ENCODE measurements at regions not wholly inside any gene's neighbourhood (a gene's known extent, or its start where the extent isn't known, plus 50 kb on each side); places are given as distances from the start of the nearest gene placed in this dataset.
A peak's percentile ranks its signal among the peaks of the same experiment; 100 is the strongest.
"Not testable (repeated sequence)": the region's sequence is repeated elsewhere in the genome, so short reads cannot be mapped to it uniquely, and the experiment has no call there.

- Histone ChIP-seq H3K27me3 (ENCODE audit: control insufficient read depth, insufficient read depth, low read length) (no peaks in the 10 kb centered on the region), H3K27ac (ENCODE audit: low read depth, low read length) (no peak overlapping the region), H3K9me3 (ENCODE audit: control insufficient read depth, insufficient read depth, low read depth, low read length) (no peaks in the 10 kb centered on the region), H3K4me3 (ENCODE audit: low read depth, low read length) (no peak overlapping the region), H3K9ac (ENCODE audit: low read length) (no peak overlapping the region), H3K36me3 (ENCODE audit: control insufficient read depth, insufficient read depth, low read length) (no peaks in the 10 kb centered on the region), H3K4me1 (ENCODE audit: control insufficient read depth, insufficient read depth, low read length) (0 out of 2 replicates have a peak, but pooled peaks cover 7% of the 10 kb centered on the region)
Observed at GRCh38 chr7:91378131-91378530, 113.9 kb downstream of the FZD1 start.

- no peaks in the 10 kb centered on the region for H3K9me3 ChIP-seq (ENCODE audit: control insufficient read depth, insufficient read depth, low read depth, low read length)
- H3K4me1 ChIP-seq (ENCODE audit: control insufficient read depth, insufficient read depth, low read length) = 0 out of 2 replicates have a peak, but pooled peaks cover 7% of the 10 kb centered on the region
- H3K27ac ChIP-seq (ENCODE audit: low read depth, low read length) = no peak overlapping the region
- no peak overlapping the region for H3K9ac ChIP-seq (ENCODE audit: low read length)
- H3K4me3 ChIP-seq (ENCODE audit: low read depth, low read length) = no peak overlapping the region
- H3K27me3 ChIP-seq (ENCODE audit: control insufficient read depth, insufficient read depth, low read length) = no peaks in the 10 kb centered on the region
- H3K36me3 ChIP-seq (ENCODE audit: control insufficient read depth, insufficient read depth, low read length) = no peaks in the 10 kb centered on the region
Observed at GRCh38 chr7:91379236-91379635, 115.0 kb downstream of the FZD1 start.

GRCh38 chr7:91379991-91380390 is 115.8 kb downstream of the FZD1 start:
- no peaks in the 10 kb centered on the region for H3K9me3 ChIP-seq (ENCODE audit: control insufficient read depth, insufficient read depth, low read depth, low read length)
- H3K4me1 ChIP-seq (ENCODE audit: control insufficient read depth, insufficient read depth, low read length) = 0 out of 2 replicates have a peak, but pooled peaks cover 7% of the 10 kb centered on the region
- H3K36me3 ChIP-seq (ENCODE audit: control insufficient read depth, insufficient read depth, low read length) = no peaks in the 10 kb centered on the region
- H3K27ac ChIP-seq (ENCODE audit: low read depth, low read length) = no peak overlapping the region
- H3K27me3 ChIP-seq (ENCODE audit: control insufficient read depth, insufficient read depth, low read length) = no peaks in the 10 kb centered on the region
- no peak overlapping the region for H3K9ac ChIP-seq (ENCODE audit: low read length)
- H3K4me3 ChIP-seq (ENCODE audit: low read depth, low read length) = no peak overlapping the region

GRCh38 chr7:91383053-91383904 is 119.0 kb downstream of the FZD1 start:
- no peak overlapping the region for H3K4me3 ChIP-seq (ENCODE audit: low read depth, low read length)
- no peak overlapping the region for H3K9ac ChIP-seq (ENCODE audit: low read length)
- H3K27ac ChIP-seq (ENCODE audit: low read depth, low read length) = no peak overlapping the region
- H3K9me3 ChIP-seq (ENCODE audit: control insufficient read depth, insufficient read depth, low read depth, low read length) = no peaks in the 10 kb centered on the region
- H3K27me3 ChIP-seq (ENCODE audit: control insufficient read depth, insufficient read depth, low read length) = no peaks in the 10 kb centered on the region
- H3K4me1 ChIP-seq (ENCODE audit: control insufficient read depth, insufficient read depth, low read length) = no peaks in the 10 kb centered on the region
- H3K36me3 ChIP-seq (ENCODE audit: control insufficient read depth, insufficient read depth, low read length) = no peaks in the 10 kb centered on the region

GRCh38 chr7:91383905-91384274 is 119.7 kb downstream of the FZD1 start:
- Histone ChIP-seq H3K9me3 (ENCODE audit: control insufficient read depth, insufficient read depth, low read depth, low read length) (no peaks in the 10 kb centered on the region), H3K36me3 (ENCODE audit: control insufficient read depth, insufficient read depth, low read length) (no peaks in the 10 kb centered on the region), H3K4me3 (ENCODE audit: low read depth, low read length) (no peak overlapping the region), H3K9ac (ENCODE audit: low read length) (no peak overlapping the region), H3K27ac (ENCODE audit: low read depth, low read length) (no peak overlapping the region), H3K4me1 (ENCODE audit: control insufficient read depth, insufficient read depth, low read length) (no peaks in the 10 kb centered on the region), H3K27me3 (ENCODE audit: control insufficient read depth, insufficient read depth, low read length) (no peaks in the 10 kb centered on the region)

- not testable (repeated sequence) for H3K27ac ChIP-seq (ENCODE audit: low read depth, low read length); H3K36me3 ChIP-seq (ENCODE audit: control insufficient read depth, insufficient read depth, low read length); H3K4me1 ChIP-seq (ENCODE audit: control insufficient read depth, insufficient read depth, low read length); H3K9me3 ChIP-seq (ENCODE audit: control insufficient read depth, insufficient read depth, low read depth, low read length)
- H3K4me3 ChIP-seq (ENCODE audit: low read depth, low read length) = peak overlapping the region; percentile 60
- peaks cover 41% of the 10 kb centered on the region for H3K27me3 ChIP-seq (ENCODE audit: control insufficient read depth, insufficient read depth, low read length)
- H3K9ac ChIP-seq (ENCODE audit: low read length) = peak overlapping the region; percentile 48
Observed at GRCh38 chr7:91394757-91395156, 130.5 kb downstream of the FZD1 start.

- peaks cover 47% of the 10 kb centered on the region for H3K27me3 ChIP-seq (ENCODE audit: control insufficient read depth, insufficient read depth, low read length)
- H3K4me1 ChIP-seq (ENCODE audit: control insufficient read depth, insufficient read depth, low read length); H3K9me3 ChIP-seq (ENCODE audit: control insufficient read depth, insufficient read depth, low read depth, low read length); H3K27ac ChIP-seq (ENCODE audit: low read depth, low read length); H3K36me3 ChIP-seq (ENCODE audit: control insufficient read depth, insufficient read depth, low read length): not testable (repeated sequence)
- H3K4me3 ChIP-seq (ENCODE audit: low read depth, low read length) = peak overlapping the region; percentile 60
- H3K9ac ChIP-seq (ENCODE audit: low read length) = peak overlapping the region; percentile 48
Observed at GRCh38 chr7:91395313-91395712, 131.1 kb downstream of the FZD1 start.

GRCh38 chr7:91397096-91397495 is 132.9 kb downstream of the FZD1 start:
- Histone ChIP-seq H3K9me3 (ENCODE audit: control insufficient read depth, insufficient read depth, low read depth, low read length) (no peaks in the 10 kb centered on the region), H3K27ac (ENCODE audit: low read depth, low read length) (no peak overlapping the region), H3K27me3 (ENCODE audit: control insufficient read depth, insufficient read depth, low read length) (peaks cover 52% of the 10 kb centered on the region), H3K4me1 (ENCODE audit: control insufficient read depth, insufficient read depth, low read length) (no peaks in the 10 kb centered on the region), H3K36me3 (ENCODE audit: control insufficient read depth, insufficient read depth, low read length) (no peaks in the 10 kb centered on the region), H3K4me3 (ENCODE audit: low read depth, low read length) (no peak overlapping the region), H3K9ac (ENCODE audit: low read length) (no peak overlapping the region)

GRCh38 chr7:91397612-91398011 is 133.4 kb downstream of the FZD1 start:
- Histone ChIP-seq H3K9ac (ENCODE audit: low read length) (no peak overlapping the region), H3K9me3 (ENCODE audit: control insufficient read depth, insufficient read depth, low read depth, low read length) (no peaks in the 10 kb centered on the region), H3K4me3 (ENCODE audit: low read depth, low read length) (no peak overlapping the region), H3K36me3 (ENCODE audit: control insufficient read depth, insufficient read depth, low read length) (no peaks in the 10 kb centered on the region), H3K27ac (ENCODE audit: low read depth, low read length) (no peak overlapping the region), H3K27me3 (ENCODE audit: control insufficient read depth, insufficient read depth, low read length) (peaks cover 52% of the 10 kb centered on the region), H3K4me1 (ENCODE audit: control insufficient read depth, insufficient read depth, low read length) (no peaks in the 10 kb centered on the region)

- Histone ChIP-seq H3K9me3 (ENCODE audit: control insufficient read depth, insufficient read depth, low read depth, low read length) (no peaks in the 10 kb centered on the region), H3K4me1 (ENCODE audit: control insufficient read depth, insufficient read depth, low read length) (no peaks in the 10 kb centered on the region), H3K36me3 (ENCODE audit: control insufficient read depth, insufficient read depth, low read length) (no peaks in the 10 kb centered on the region)
Observed at GRCh38 chr7:91398341-91398740, 134.1 kb downstream of the FZD1 start.

GRCh38 chr7:91405092-91405788 is 141.0 kb downstream of the FZD1 start:
- Histone ChIP-seq H3K4me1 (ENCODE audit: control insufficient read depth, insufficient read depth, low read length) (no peaks in the 10 kb centered on the region; the same call in 1 of the 2 replicates), H3K36me3 (ENCODE audit: control insufficient read depth, insufficient read depth, low read length) (no peaks in the 10 kb centered on the region), H3K9ac (ENCODE audit: low read length) (no peak overlapping the region), H3K4me3 (ENCODE audit: low read depth, low read length) (no peak overlapping the region), H3K9me3 (ENCODE audit: control insufficient read depth, insufficient read depth, low read depth, low read length) (no peaks in the 10 kb centered on the region), H3K27ac (ENCODE audit: low read depth, low read length) (no peak overlapping the region), H3K27me3 (ENCODE audit: control insufficient read depth, insufficient read depth, low read length) (peaks cover 12% of the 10 kb centered on the region; the same call in 1 of the 2 replicates)

More at GRCh38 chr7:91398341-91398740, 134.1 kb downstream of the FZD1 start:
- no peak overlapping the region for H3K27ac ChIP-seq (ENCODE audit: low read depth, low read length)
- H3K27me3 ChIP-seq (ENCODE audit: control insufficient read depth, insufficient read depth, low read length) = peaks cover 52% of the 10 kb centered on the region
- no peak overlapping the region for H3K4me3 ChIP-seq (ENCODE audit: low read depth, low read length)
- no peak overlapping the region for H3K9ac ChIP-seq (ENCODE audit: low read length)
